ENCODE measurements at regions not wholly inside any gene's neighbourhood (a gene's known extent, or its start where the extent isn't known, plus 50 kb on each side); places are given as distances from the start of the nearest gene placed in this dataset.

DNA sequence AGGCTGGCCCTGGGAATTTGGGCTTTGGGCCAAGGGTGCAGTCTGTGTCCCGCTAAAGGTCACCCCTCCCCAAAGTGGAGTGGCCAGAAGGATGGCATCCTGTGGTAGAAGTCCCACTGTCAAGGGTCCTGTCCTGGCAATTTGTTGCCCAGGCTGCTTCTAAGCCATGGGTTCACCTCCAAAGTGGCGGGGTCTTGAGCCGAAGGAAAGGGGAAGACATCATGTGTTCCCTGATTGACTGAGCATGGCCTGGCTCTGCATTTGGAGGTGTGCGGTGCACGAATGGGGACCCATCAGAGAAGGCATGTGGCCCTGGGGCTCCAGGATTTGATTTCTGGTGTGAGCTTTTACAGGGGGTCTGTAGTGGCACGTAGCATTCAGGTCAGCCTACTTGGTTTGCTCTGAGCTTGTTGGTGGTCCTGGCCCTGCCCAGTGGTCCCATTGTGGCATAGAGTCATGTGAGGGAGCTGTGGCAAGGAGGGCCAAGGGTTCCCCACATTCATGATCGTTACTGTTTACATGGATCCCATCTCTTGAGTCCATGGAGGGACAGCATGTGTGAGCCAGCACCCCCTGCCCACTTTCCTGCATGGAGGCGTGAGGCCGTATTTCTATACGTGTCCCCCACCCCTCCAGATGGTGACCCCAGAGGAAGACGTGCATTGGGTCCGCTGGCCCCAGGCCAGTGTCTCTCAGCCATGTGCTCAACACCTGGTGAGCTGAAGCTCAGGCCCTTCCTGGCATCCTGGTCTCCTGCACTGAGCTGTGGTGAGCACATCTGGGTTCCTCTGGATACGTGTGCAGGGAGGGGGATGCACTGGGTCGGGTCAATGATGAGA is 225.1 kb downstream of the SNRPN start:
- TF ChIP-seq, protein P1, sequence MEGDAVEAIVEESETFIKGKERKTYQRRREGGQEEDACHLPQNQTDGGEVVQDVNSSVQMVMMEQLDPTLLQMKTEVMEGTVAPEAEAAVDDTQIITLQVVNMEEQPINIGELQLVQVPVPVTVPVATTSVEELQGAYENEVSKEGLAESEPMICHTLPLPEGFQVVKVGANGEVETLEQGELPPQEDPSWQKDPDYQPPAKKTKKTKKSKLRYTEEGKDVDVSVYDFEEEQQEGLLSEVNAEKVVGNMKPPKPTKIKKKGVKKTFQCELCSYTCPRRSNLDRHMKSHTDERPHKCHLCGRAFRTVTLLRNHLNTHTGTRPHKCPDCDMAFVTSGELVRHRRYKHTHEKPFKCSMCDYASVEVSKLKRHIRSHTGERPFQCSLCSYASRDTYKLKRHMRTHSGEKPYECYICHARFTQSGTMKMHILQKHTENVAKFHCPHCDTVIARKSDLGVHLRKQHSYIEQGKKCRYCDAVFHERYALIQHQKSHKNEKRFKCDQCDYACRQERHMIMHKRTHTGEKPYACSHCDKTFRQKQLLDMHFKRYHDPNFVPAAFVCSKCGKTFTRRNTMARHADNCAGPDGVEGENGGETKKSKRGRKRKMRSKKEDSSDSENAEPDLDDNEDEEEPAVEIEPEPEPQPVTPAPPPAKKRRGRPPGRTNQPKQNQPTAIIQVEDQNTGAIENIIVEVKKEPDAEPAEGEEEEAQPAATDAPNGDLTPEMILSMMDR (IDR thresholded peaks at IDR 0.05 in 2 of 3, conservative IDR thresholded peaks at IDR 0.05 in 1 of 3; ENCODE audit: insufficient read depth in 2 of 3, low read depth in 1 of 3, low read length in 3 of 3), result no peak
- TF ChIP-seq FOXA1 (IDR thresholded peaks at IDR 0.05; ENCODE audit: borderline replicate concordance), result no peak
- no peak for TF ChIP-seq SP1 (CRISPR knock-in tag; IDR thresholded peaks at IDR 0.05)
- TF ChIP-seq, protein P2, sequence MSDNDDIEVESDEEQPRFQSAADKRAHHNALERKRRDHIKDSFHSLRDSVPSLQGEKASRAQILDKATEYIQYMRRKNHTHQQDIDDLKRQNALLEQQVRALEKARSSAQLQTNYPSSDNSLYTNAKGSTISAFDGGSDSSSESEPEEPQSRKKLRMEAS (CRISPR knock-in tag; IDR thresholded peaks at IDR 0.05), result no peak
- no peak for TF ChIP-seq PHB (CRISPR knock-in tag; IDR thresholded peaks at IDR 0.05)
- TF ChIP-seq, protein P3, sequence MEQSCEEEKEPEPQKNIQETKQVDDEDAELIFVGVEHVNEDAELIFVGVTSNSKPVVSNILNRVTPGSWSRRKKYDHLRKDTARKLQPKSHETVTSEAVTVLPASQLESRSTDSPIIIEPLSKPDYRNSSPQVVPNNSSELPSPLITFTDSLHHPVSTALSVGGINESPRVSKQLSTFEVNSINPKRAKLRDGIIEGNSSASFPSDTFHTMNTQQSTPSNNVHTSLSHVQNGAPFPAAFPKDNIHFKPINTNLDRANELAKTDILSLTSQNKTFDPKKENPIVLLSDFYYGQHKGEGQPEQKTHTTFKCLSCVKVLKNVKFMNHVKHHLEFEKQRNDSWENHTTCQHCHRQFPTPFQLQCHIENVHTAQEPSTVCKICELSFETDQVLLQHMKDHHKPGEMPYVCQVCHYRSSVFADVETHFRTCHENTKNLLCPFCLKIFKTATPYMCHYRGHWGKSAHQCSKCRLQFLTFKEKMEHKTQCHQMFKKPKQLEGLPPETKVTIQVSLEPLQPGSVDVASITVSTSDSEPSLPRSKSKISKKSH (CRISPR knock-in tag; IDR thresholded peaks at IDR 0.05), result no peak
- no peak for TF ChIP-seq MTA1 (IDR thresholded peaks at IDR 0.05; ENCODE audit: borderline replicate concordance)
- no peak for TF ChIP-seq KDM4B (IDR thresholded peaks at IDR 0.05; ENCODE audit: borderline replicate concordance in 2 of 2, low read depth in 1 of 2)
